GM23338 (cell line): ENCODE measurements at regions not wholly inside any gene's neighbourhood (a gene's known extent, or its start where the extent isn't known, plus 50 kb on each side); places are given as distances from the start of the nearest gene placed in this dataset.
"Not testable (repeated sequence)": the region's sequence is repeated elsewhere in the genome, so short reads cannot be mapped to it uniquely, and the experiment has no call there.

Experiments
- CREB1 ChIP-seq: fragments of 250-450 bp; sonication (Bioruptor Pico); IDR thresholded peaks from 2 replicates; pipeline ENCODE4 v1.5.0; 2020; ENCODE audit warnings: low read depth, mild to moderate bottlenecking, moderate library complexity
- EZH2 ChIP-seq: fragments of 200-600 bp; sonication (generic); IDR thresholded peaks from one replicate; pipeline ENCODE4 v1.8.0; 2017; ENCODE audit warnings: antibody characterized with exemption, mild to moderate bottlenecking, low read depth; ENCODE audit not compliant: unreplicated experiment
- EZH2phosphoT487 ChIP-seq: fragments of 200-600 bp; sonication (generic); IDR thresholded peaks from one replicate; pipeline ENCODE4 v1.8.1; 2018; ENCODE audit warnings: antibody characterized with exemption; ENCODE audit not compliant: unreplicated experiment
- JUNB ChIP-seq: IDR thresholded peaks from one replicate; pipeline ENCODE4 v1.6.1; 2016; ENCODE audit warnings: antibody characterized with exemption; ENCODE audit not compliant: unreplicated experiment
- NANOG ChIP-seq: IDR thresholded peaks from 2 replicates; pipeline ENCODE4 v1.6.1; 2016; ENCODE audit warnings: antibody characterized with exemption, borderline replicate concordance
- POLR2AphosphoS5 ChIP-seq: IDR thresholded peaks from 2 replicates; pipeline ENCODE4 v1.6.1; 2016; ENCODE audit warnings: antibody characterized with exemption, low read depth
- ZNF331 ChIP-seq: fragments of 250-450 bp; sonication (Bioruptor Pico); IDR thresholded peaks from 2 replicates; pipeline ENCODE4 v1.5.0; 2020; ENCODE audit warnings: low read depth, mild to moderate bottlenecking, moderate library complexity
- TF ChIP-seq, protein P1 (sequence below), 2 experiments: fragments of 200-600 bp in 1 of 2; sonication (generic) in 1 of 2; conservative IDR thresholded peaks; 2 replicates each; pipeline versions ENCODE4 v1.5.1 to v1.6.1; 2016 to 2017; ENCODE audit warnings: antibody characterized with exemption in 2 of 2, low read depth in 2 of 2, mild to moderate bottlenecking in 2 of 2, moderate library complexity in 1 of 2
- TF ChIP-seq, protein P2 (sequence below): IDR thresholded peaks from one replicate; pipeline ENCODE4 v1.6.1; 2018; ENCODE audit warnings: antibody characterized with exemption; ENCODE audit not compliant: unreplicated experiment
- TF ChIP-seq, protein P3 (sequence below): IDR thresholded peaks from 2 replicates; pipeline ENCODE4 v1.6.1; 2016; ENCODE audit warnings: antibody characterized with exemption

DNA sequence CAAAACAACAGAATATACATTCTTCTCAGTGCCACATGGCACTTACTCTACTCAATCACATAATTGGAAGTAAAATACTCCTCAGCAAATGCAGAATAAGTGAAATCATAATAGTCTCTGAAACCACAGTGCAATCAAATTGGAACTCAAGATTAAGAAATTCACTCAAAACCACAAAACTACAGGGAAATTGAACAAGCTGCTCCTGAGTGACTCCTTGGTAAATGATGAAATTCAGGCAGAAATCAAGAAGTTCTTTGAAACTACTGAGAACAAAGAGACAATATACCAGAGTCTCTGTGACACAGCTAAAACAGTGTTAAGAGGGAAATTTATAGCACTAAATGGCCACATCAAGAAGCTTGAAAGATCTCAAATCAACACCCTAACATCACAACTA, 125.4 kb downstream of the MTERF1 start:
- TF ChIP-seq, protein P1, sequence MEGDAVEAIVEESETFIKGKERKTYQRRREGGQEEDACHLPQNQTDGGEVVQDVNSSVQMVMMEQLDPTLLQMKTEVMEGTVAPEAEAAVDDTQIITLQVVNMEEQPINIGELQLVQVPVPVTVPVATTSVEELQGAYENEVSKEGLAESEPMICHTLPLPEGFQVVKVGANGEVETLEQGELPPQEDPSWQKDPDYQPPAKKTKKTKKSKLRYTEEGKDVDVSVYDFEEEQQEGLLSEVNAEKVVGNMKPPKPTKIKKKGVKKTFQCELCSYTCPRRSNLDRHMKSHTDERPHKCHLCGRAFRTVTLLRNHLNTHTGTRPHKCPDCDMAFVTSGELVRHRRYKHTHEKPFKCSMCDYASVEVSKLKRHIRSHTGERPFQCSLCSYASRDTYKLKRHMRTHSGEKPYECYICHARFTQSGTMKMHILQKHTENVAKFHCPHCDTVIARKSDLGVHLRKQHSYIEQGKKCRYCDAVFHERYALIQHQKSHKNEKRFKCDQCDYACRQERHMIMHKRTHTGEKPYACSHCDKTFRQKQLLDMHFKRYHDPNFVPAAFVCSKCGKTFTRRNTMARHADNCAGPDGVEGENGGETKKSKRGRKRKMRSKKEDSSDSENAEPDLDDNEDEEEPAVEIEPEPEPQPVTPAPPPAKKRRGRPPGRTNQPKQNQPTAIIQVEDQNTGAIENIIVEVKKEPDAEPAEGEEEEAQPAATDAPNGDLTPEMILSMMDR (conservative IDR thresholded peaks at IDR 0.05; ENCODE audit: low read depth in 2 of 2): not testable (repeated sequence)
- TF ChIP-seq, protein P2, sequence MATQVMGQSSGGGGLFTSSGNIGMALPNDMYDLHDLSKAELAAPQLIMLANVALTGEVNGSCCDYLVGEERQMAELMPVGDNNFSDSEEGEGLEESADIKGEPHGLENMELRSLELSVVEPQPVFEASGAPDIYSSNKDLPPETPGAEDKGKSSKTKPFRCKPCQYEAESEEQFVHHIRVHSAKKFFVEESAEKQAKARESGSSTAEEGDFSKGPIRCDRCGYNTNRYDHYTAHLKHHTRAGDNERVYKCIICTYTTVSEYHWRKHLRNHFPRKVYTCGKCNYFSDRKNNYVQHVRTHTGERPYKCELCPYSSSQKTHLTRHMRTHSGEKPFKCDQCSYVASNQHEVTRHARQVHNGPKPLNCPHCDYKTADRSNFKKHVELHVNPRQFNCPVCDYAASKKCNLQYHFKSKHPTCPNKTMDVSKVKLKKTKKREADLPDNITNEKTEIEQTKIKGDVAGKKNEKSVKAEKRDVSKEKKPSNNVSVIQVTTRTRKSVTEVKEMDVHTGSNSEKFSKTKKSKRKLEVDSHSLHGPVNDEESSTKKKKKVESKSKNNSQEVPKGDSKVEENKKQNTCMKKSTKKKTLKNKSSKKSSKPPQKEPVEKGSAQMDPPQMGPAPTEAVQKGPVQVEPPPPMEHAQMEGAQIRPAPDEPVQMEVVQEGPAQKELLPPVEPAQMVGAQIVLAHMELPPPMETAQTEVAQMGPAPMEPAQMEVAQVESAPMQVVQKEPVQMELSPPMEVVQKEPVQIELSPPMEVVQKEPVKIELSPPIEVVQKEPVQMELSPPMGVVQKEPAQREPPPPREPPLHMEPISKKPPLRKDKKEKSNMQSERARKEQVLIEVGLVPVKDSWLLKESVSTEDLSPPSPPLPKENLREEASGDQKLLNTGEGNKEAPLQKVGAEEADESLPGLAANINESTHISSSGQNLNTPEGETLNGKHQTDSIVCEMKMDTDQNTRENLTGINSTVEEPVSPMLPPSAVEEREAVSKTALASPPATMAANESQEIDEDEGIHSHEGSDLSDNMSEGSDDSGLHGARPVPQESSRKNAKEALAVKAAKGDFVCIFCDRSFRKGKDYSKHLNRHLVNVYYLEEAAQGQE: not testable (repeated sequence)
- not testable (repeated sequence) for TF ChIP-seq EZH2; JUNB; EZH2phosphoT487; POLR2AphosphoS5; NANOG; CREB1 (CRISPR knock-in tag); ZNF331 (CRISPR knock-in tag)
- TF ChIP-seq, protein P3, sequence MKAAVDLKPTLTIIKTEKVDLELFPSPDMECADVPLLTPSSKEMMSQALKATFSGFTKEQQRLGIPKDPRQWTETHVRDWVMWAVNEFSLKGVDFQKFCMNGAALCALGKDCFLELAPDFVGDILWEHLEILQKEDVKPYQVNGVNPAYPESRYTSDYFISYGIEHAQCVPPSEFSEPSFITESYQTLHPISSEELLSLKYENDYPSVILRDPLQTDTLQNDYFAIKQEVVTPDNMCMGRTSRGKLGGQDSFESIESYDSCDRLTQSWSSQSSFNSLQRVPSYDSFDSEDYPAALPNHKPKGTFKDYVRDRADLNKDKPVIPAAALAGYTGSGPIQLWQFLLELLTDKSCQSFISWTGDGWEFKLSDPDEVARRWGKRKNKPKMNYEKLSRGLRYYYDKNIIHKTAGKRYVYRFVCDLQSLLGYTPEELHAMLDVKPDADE: not testable (repeated sequence)
